Lower leg skin (tissue), 3 donors: ENCODE measurements at regions not wholly inside any gene's neighbourhood (a gene's known extent, or its start where the extent isn't known, plus 50 kb on each side); places are given as distances from the start of the nearest gene placed in this dataset.

Experiments
- CTCF ChIP-seq, 3 donors: fragments of 450-650 bp; IDR thresholded peaks; one replicate each; pipeline ENCODE4 v1.5.1; 2016; ENCODE audit warnings: antibody characterized with exemption in 3 of 3, mild to moderate bottlenecking in 3 of 3, moderate library complexity in 2 of 3
- POLR2A ChIP-seq, 2 donors: fragments of 450-650 bp; IDR thresholded peaks; one replicate each; pipeline ENCODE4 v1.6.1; 2016 to 2017; ENCODE audit warnings: antibody characterized with exemption in 2 of 2, mild to moderate bottlenecking in 1 of 2, moderate library complexity in 1 of 2

DNA sequence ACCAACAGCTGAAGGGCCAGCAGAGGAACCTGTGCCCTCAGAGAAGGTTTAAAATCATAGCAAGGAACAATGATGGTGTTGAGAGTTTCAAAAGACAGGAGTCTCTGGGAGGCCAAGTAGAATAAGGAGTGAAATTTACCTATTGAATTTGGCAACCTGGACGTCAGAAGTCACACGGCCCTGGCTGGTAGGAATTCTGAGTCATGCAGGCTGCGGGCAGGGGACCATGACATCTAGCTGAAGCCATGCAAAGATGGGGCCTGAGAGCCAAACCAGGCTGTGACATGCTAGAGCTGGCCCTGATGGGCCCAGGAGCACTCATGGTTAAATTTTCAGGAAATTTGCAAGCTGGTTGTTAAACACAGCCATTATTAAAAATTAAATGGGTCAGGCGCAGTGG lies 64.0 kb upstream of the SNX9 start:
- TF ChIP-seq CTCF (IDR thresholded peaks at IDR 0.05) = no peak
- TF ChIP-seq POLR2A (IDR thresholded peaks at IDR 0.05) = no peak
